ENCODE measurements at regions not wholly inside any gene's neighbourhood (a gene's known extent, or its start where the extent isn't known, plus 50 kb on each side); places are given as distances from the start of the nearest gene placed in this dataset.

DNA sequence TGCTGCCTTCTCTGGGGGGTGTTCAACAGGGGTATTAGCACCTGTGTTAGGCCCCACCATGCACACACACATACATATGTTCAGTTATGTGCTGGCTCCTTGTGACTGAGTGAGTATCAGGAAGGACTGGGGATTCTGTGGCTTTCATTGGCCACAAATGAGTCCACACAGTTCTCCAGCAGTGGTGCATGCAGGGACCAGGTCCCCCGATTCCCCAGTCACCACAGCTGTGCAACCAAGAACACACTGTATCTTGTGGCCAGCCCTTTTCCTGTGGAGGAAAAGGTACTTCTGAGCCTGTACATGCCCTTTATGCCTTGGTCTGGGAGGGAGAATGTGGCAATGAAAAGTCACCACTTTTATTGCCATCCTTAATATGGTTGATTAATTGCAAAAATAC is 74.9 kb upstream of the KLF7 start:
- no peak for TF ChIP-seq POLR2AphosphoS5 (IDR thresholded peaks at IDR 0.05; ENCODE audit: low read depth, low read length)
- TF ChIP-seq, protein P1, sequence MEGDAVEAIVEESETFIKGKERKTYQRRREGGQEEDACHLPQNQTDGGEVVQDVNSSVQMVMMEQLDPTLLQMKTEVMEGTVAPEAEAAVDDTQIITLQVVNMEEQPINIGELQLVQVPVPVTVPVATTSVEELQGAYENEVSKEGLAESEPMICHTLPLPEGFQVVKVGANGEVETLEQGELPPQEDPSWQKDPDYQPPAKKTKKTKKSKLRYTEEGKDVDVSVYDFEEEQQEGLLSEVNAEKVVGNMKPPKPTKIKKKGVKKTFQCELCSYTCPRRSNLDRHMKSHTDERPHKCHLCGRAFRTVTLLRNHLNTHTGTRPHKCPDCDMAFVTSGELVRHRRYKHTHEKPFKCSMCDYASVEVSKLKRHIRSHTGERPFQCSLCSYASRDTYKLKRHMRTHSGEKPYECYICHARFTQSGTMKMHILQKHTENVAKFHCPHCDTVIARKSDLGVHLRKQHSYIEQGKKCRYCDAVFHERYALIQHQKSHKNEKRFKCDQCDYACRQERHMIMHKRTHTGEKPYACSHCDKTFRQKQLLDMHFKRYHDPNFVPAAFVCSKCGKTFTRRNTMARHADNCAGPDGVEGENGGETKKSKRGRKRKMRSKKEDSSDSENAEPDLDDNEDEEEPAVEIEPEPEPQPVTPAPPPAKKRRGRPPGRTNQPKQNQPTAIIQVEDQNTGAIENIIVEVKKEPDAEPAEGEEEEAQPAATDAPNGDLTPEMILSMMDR (IDR thresholded peaks at IDR 0.05): no peak
- no peak for TF ChIP-seq SIN3A (IDR thresholded peaks at IDR 0.05; ENCODE audit: borderline replicate concordance, insufficient read depth, low read depth, low read length)
- TF ChIP-seq REST (IDR thresholded peaks at IDR 0.05; ENCODE audit: insufficient read depth in 1 of 2, low read depth in 2 of 2, low read length in 1 of 2): no peak
- TF ChIP-seq TCF7L2 (IDR thresholded peaks at IDR 0.05; ENCODE audit: low read depth, low read length): no peak

Data from Panc1 (cell line).